Adrenal gland (tissue), 9 donors: ENCODE measurements at regions not wholly inside any gene's neighbourhood (a gene's known extent, or its start where the extent isn't known, plus 50 kb on each side); places are given as distances from the start of the nearest gene placed in this dataset.
"Not testable (repeated sequence)": the region's sequence is repeated elsewhere in the genome, so short reads cannot be mapped to it uniquely, and the experiment has no call there.

ENCODE experiments used
- DNase-seq, 7 donors: peaks; one replicate each; pipeline ENCODE4 v3.0.0-alpha.2; 2019 to 2020
- H3K27ac ChIP-seq, 5 donors: fragments of 200-600 bp; sonication (generic) in 4 of 5; 1 replicate in 3 of 5; 2 replicates in 2 of 5; pipeline versions ENCODE4 v1.5.1 to v1.8.0; 2016 to 2020; ENCODE audit warnings: mild to moderate bottlenecking in 1 of 5
- H3K27me3 ChIP-seq: fragments of 200-600 bp; 2 replicates; pipeline ENCODE4 v1.8.0; 2021
- H3K36me3 ChIP-seq, 2 donors: fragments of 200-600 bp; replicated peaks in 1 of 2; 1 replicate in 1 of 2; 2 replicates in 1 of 2; pipeline versions ENCODE4 v1.5.1 to v1.8.0; 2018 to 2022
- H3K4me1 ChIP-seq, 2 donors: fragments of 200-600 bp; replicated peaks in 1 of 2; 1 replicate in 1 of 2; 2 replicates in 1 of 2; pipeline versions ENCODE4 v1.5.1 to v1.8.0; 2018 to 2021
- H3K4me3 ChIP-seq, 4 donors: fragments of 200-600 bp; sonication (generic) in 3 of 4; one replicate each; pipeline ENCODE4 v1.5.1; 2016 to 2018
- H3K9me3 ChIP-seq, 3 donors: fragments of 200-600 bp; sonication (generic) in 1 of 3; replicated peaks in 1 of 3; 1 replicate in 2 of 3; 2 replicates in 1 of 3; pipeline versions ENCODE4 v1.5.1 to v1.8.0; 2016 to 2021
- CTCF ChIP-seq, 6 experiments: fragments of 450-650 bp in 4 of 6; fragments of 200-600 bp in 2 of 6; sonication (generic) in 1 of 6; IDR thresholded peaks; 1 replicate in 5 of 6; 2 replicates in 1 of 6; pipeline versions ENCODE4 v1.5.1 to v1.8.0; 2016 to 2021; ENCODE audit warnings: antibody characterized with exemption in 6 of 6, mild to moderate bottlenecking in 2 of 6, moderate library complexity in 1 of 6
- POLR2A ChIP-seq, 2 donors: fragments of 450-650 bp; IDR thresholded peaks; one replicate each; pipeline ENCODE4 v1.6.1; 2017; ENCODE audit warnings: antibody characterized with exemption in 2 of 2, mild to moderate bottlenecking in 2 of 2, moderate library complexity in 1 of 2
- WGBS, 4 donors: extraction: QIAGEN DNeasy Blood & Tissue Kit in 2 of 4; methylation state at CpG; one replicate each; pipeline versions ENCODE4 v1.1.5 to v1.1.7; 2013 to 2017; 5-methylcytosine and 5-hydroxymethylcytosine counted together
- intact Hi-C, 2 donors: fragments of 100-400 bp; cut with DNase I; formaldehyde crosslinking; loops; one replicate each; pipeline versions ENCODE4 v1.14.1 to v1.15.0; 2022 to 2023
- donor health status: healthy with polysubstance abuse.
- donor health status: Bipolar disorder and iron deficiency.
- donor health status: DM: yes; HTN: yes; CAD: no.
- donor health status: DM: no; HTN: no; CAD: no.
- donor health status: DM: no; HTN: no; CAD: no.

- H3K4me1 ChIP-seq, result no peaks in the 10 kb centered on the region
- H3K4me3 ChIP-seq, result no peak overlapping the region
- intact Hi-C loops, result no loop called here
- WGBS, 4 donors, result 53 to 78% (median 64%) methylated on average over 3 of the region's 3 CpGs
- TF ChIP-seq CTCF (IDR thresholded peaks at IDR 0.05) (no peak), POLR2A (IDR thresholded peaks at IDR 0.05) (no peak)
- H3K27me3 ChIP-seq, result no peaks in the 10 kb centered on the region
- H3K27ac ChIP-seq, result no peak overlapping the region
- no peak for DNase-seq
- no peaks in the 10 kb centered on the region for H3K9me3 ChIP-seq
- H3K36me3 ChIP-seq, result no peaks in the 10 kb centered on the region
These were observed 74.8 kb upstream of the RGPD4 start for GRCh38 chr2:107751936-107752335.

GRCh38 chr2:107753806-107754205, 72.9 kb upstream of the RGPD4 start:
- intact Hi-C loops, H3K36me3 ChIP-seq, H3K9me3 ChIP-seq, H3K4me3 ChIP-seq, H3K27me3 ChIP-seq, H3K27ac ChIP-seq, H3K4me1 ChIP-seq, DNase-seq: not testable (repeated sequence)
- 73 to 86% (median 80%) methylated on average over 8 of the region's 8 CpGs for WGBS, 4 donors

GRCh38 chr2:107757223-107757622, 69.5 kb upstream of the RGPD4 start:
- no peaks in the 10 kb centered on the region for H3K36me3 ChIP-seq
- H3K4me1 ChIP-seq, result no peaks in the 10 kb centered on the region
- WGBS, 4 donors, result 71 to 85% (median 76%) methylated on average over 5 of the region's 5 CpGs
- intact Hi-C loops, result no loop called here
- no peak for DNase-seq
- H3K27me3 ChIP-seq, result no peaks in the 10 kb centered on the region
- no peak overlapping the region for H3K4me3 ChIP-seq
- no peak overlapping the region for H3K27ac ChIP-seq
- TF ChIP-seq POLR2A (IDR thresholded peaks at IDR 0.05) (no peak), CTCF (IDR thresholded peaks at IDR 0.05) (no peak)
- H3K9me3 ChIP-seq, result no peaks in the 10 kb centered on the region

GRCh38 chr2:107760620-107761364, 65.9 kb upstream of the RGPD4 start:
- no peaks in the 10 kb centered on the region for H3K36me3 ChIP-seq
- no peaks in the 10 kb centered on the region for H3K4me1 ChIP-seq
- no peak for DNase-seq
- no peak overlapping the region for H3K4me3 ChIP-seq
- no peak overlapping the region for H3K27ac ChIP-seq
- H3K27me3 ChIP-seq, result no peaks in the 10 kb centered on the region
- 69 to 84% (median 75%) methylated on average over 5 of the region's 5 CpGs for WGBS, 4 donors
- no peaks in the 10 kb centered on the region for H3K9me3 ChIP-seq
- intact Hi-C loops, result no loop called here
- TF ChIP-seq POLR2A (IDR thresholded peaks at IDR 0.05) (no peak), CTCF (IDR thresholded peaks at IDR 0.05) (no peak)

- intact Hi-C loops, result no loop called here
- no peak for TF ChIP-seq CTCF (IDR thresholded peaks at IDR 0.05)
- no peak for TF ChIP-seq POLR2A (IDR thresholded peaks at IDR 0.05)
- H3K27me3 ChIP-seq, result no peaks in the 10 kb centered on the region
- H3K27ac ChIP-seq, result no peak overlapping the region
- DNase-seq, result no peak
- H3K9me3 ChIP-seq, result no peaks in the 10 kb centered on the region
- no peak overlapping the region for H3K4me3 ChIP-seq
- 79 to 85% (median 83%) methylated on average over 5 of the region's 5 CpGs for WGBS, 4 donors
- H3K4me1 ChIP-seq, result no peaks in the 10 kb centered on the region
- no peaks in the 10 kb centered on the region for H3K36me3 ChIP-seq
These were observed 54.3 kb upstream of the RGPD4 start for GRCh38 chr2:107772353-107772752.
